T-helper 17 cell (primary cell): ENCODE measurements at regions not wholly inside any gene's neighbourhood (a gene's known extent, or its start where the extent isn't known, plus 50 kb on each side); places are given as distances from the start of the nearest gene placed in this dataset.
"Not testable (repeated sequence)": the region's sequence is repeated elsewhere in the genome, so short reads cannot be mapped to it uniquely, and the experiment has no call there.

Source experiments
- ATAC-seq: fragments of 150-1000 bp; cut with Tn5 transposase; 2 replicates; pipeline ENCODE4 v1.10.0; 2021; ENCODE audit warnings: mild to moderate bottlenecking, moderate library complexity
- DNase-seq, 3 donors: peaks; one replicate each; pipeline versions ENCODE4 v3.0.0 to v3.0.0-alpha.2; 2020 to 2021
- H3K9me3 ChIP-seq: one replicate; pipeline ENCODE4 v1.7.0; 2013; ENCODE audit warnings: low read length, mild to moderate bottlenecking; ENCODE audit not compliant: control insufficient read depth, poor library complexity, severe bottlenecking
- H3K27ac Mint-ChIP-seq: one replicate; pipeline ENCODE4 v1.8.0; 2022; ENCODE audit warnings: mild to moderate bottlenecking, moderate library complexity, mixed read lengths
- H3K27me3 Mint-ChIP-seq: one replicate; pipeline ENCODE4 v1.8.0; 2022; ENCODE audit warnings: mixed read lengths
- H3K36me3 Mint-ChIP-seq: one replicate; pipeline ENCODE4 v1.8.0; 2022; ENCODE audit warnings: low read depth, mixed read lengths
- H3K4me1 Mint-ChIP-seq: one replicate; pipeline ENCODE4 v1.8.0; 2022; ENCODE audit warnings: mild to moderate bottlenecking, mixed read lengths
- H3K4me3 Mint-ChIP-seq: one replicate; pipeline ENCODE4 v1.8.0; 2022; ENCODE audit warnings: mild to moderate bottlenecking, moderate library complexity, mixed read lengths

DNA sequence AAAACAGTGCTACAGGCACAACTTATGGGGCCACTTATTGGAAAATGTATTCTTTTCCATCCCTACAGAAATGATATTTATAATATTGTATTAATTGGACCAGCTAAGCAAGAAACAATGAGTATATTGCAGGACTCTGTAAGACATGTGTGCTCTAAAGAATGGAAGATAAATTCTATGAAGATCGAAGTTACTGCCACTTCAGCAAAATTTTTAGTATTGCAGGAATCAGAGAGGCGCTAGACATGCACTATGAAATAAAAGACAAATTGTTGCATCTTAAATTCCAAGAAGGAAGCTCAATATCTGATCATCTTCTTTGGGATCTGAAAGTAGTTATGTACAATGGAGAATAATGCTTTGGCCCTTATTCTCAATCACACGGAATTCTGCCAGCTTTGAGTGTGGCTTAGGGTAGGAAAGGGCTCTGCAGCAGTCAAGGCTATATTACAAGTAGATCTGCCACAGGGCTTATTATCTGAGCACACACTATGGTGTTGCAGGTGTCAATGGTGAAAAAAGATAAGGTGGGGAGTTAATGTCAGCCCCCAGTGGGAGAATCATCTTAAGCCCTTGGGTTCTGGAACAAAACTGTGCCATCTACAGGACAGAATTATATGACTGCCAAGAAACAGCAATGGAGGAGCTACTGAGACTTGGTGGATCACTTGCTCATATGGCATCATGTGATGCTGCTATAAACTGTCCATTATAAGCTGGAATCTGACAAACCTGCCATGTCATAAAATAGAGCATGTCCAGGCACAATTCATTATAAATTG lies 334.0 kb upstream of the NDST3 start:
- Mint-ChIP-seq H3K27me3 (no peaks in the 10 kb centered on the region), H3K4me1 (no peaks in the 10 kb centered on the region), H3K36me3 (no peaks in the 10 kb centered on the region), H3K27ac (no peak overlapping the region), H3K4me3 (no peak overlapping the region)
- DNase-seq (no peak), ATAC-seq (no peak)
- H3K9me3 ChIP-seq = no peaks in the 10 kb centered on the region

DNA sequence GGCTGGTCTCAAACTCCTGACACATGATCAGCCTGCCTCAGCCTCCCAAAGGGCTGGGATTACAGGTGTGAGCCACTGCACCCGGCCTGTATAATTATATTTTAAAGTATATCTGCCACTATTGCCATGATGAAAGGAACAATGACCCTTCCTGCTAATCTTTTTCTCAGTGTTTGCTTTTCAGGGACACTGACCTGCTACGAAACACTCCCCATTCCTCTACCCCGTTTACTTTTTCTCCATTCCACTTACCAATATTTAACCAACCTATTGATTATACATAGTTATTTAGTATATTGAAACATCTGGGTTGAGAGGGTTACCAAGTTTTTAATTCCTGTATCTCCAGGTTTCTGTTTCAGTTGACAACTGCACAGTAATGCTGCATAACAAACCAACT lies 331.9 kb upstream of the NDST3 start:
- Mint-ChIP-seq H3K27ac (no peak overlapping the region), H3K36me3 (no peaks in the 10 kb centered on the region), H3K27me3 (no peaks in the 10 kb centered on the region), H3K4me3 (no peak overlapping the region), H3K4me1 (no peaks in the 10 kb centered on the region)
- no peaks in the 10 kb centered on the region for H3K9me3 ChIP-seq
- ATAC-seq = no peak
- no peak for DNase-seq

DNA sequence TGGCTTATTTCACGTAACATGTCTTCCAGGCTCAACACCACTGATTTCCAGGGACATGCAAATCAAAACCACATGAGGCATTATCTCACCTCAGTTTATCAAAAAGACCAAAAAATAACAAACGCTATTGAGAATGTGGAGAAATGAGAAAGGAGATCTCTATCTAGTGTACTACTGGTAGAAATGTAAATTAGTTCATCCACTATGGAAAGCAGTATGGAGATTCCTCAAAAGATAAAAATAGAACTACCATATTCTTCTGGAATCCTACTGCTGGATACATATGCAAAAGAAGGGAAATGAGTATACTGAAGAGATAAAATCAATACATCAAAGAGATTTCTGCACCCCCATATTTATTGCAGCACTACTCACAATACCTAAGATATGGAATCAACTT lies 329.6 kb upstream of the NDST3 start:
- Mint-ChIP-seq H3K4me1 (no peaks in the 10 kb centered on the region), H3K27me3 (no peaks in the 10 kb centered on the region), H3K4me3 (no peak overlapping the region), H3K27ac (no peak overlapping the region), H3K36me3 (no peaks in the 10 kb centered on the region)
- H3K9me3 ChIP-seq = no peaks in the 10 kb centered on the region
- no peak for DNase-seq
- no peak for ATAC-seq

DNA sequence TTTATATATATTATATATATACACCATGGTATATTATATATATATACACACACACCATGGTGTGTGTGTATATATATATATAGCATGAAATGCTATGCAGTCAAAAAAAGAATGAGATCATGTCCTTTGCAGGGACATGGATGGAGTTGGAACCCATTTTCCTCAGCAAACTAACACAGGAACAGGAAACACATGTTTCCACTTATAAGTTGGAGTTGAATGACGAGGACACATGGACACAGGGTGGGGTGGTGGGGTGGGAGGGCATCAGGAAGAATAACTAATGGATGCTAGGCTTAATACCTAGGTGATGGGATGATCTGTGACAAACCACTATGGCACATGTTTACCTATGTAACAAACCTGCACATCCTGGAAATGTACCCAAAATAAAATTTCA lies 293.6 kb upstream of the NDST3 start:
- no peaks in the 10 kb centered on the region for H3K27me3 Mint-ChIP-seq
- no peak for ATAC-seq
- H3K36me3 Mint-ChIP-seq = no peaks in the 10 kb centered on the region
- H3K4me1 Mint-ChIP-seq = no peaks in the 10 kb centered on the region
- H3K27ac Mint-ChIP-seq = no peak overlapping the region
- H3K4me3 Mint-ChIP-seq = no peak overlapping the region
- no peak for DNase-seq
- no peaks in the 10 kb centered on the region for H3K9me3 ChIP-seq

DNA sequence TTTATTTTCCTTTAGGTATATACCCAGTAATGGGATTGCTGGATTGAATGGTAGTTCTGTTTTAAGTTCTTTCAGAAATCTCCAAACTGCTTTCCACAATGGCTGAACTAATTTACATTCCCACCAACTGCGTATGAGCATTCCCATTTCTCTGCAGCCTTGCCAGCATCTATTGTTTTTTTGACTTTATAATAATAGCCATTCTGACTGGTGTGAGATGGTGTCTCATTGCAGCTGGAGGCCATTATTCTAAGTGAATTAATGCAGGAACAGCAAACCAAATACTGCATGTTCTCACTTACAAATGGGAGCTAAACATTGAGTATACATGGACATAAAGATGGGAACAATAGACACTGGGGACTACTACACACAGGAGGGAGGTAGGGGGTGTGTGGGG lies 288.9 kb upstream of the NDST3 start:
- H3K9me3 ChIP-seq, H3K27ac Mint-ChIP-seq, H3K36me3 Mint-ChIP-seq, H3K4me3 Mint-ChIP-seq, ATAC-seq, H3K27me3 Mint-ChIP-seq, H3K4me1 Mint-ChIP-seq, DNase-seq: not testable (repeated sequence)

DNA sequence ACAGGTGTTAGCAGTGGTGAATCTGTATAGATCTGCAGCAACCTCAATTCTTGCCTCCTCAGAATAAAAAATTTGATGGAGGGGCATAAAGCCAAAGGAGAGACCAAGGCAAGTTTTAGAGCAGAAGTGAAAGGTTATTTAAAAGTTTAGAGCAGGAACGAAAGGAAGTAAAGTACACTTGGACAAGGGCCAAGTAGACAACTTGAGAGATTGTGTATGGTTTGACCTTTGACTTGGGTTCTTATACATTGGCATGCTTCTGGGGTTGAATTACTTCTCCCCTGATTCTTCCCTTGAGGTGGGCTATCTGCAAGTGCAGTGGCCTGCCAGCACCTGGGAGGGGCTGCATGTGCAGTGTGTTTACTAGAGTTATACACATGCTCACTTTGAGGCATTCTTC lies 278.8 kb upstream of the NDST3 start:
- Mint-ChIP-seq H3K4me1 (no peaks in the 10 kb centered on the region), H3K36me3 (no peaks in the 10 kb centered on the region), H3K27ac (no peak overlapping the region), H3K27me3 (no peaks in the 10 kb centered on the region), H3K4me3 (no peak overlapping the region)
- ATAC-seq (no peak), DNase-seq (no peak)
- no peaks in the 10 kb centered on the region for H3K9me3 ChIP-seq

DNA sequence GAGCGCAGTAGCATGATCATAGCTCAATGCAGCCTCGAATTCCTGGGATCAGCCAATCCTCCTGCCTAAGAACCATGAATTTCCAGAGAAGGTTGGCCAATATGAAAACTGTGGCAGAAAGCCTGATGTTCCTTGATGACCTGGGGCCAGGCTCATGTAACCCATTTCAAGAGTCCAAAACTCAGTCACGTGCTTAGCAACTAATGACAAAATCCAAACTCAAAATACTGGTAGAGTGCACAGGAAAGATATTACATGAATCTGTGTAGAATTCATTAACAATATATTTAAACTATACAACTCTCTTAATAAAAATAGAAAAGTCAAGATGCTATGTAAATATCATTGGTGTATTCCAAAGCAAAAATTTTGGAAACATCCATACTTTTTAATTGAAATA lies 265.7 kb upstream of the NDST3 start:
- H3K27me3 Mint-ChIP-seq = no peaks in the 10 kb centered on the region
- H3K4me3 Mint-ChIP-seq = no peak overlapping the region
- no peaks in the 10 kb centered on the region for H3K9me3 ChIP-seq
- DNase-seq (no peak), ATAC-seq (no peak)
- no peaks in the 10 kb centered on the region for H3K4me1 Mint-ChIP-seq
- no peaks in the 10 kb centered on the region for H3K36me3 Mint-ChIP-seq
- H3K27ac Mint-ChIP-seq = no peak overlapping the region

DNA sequence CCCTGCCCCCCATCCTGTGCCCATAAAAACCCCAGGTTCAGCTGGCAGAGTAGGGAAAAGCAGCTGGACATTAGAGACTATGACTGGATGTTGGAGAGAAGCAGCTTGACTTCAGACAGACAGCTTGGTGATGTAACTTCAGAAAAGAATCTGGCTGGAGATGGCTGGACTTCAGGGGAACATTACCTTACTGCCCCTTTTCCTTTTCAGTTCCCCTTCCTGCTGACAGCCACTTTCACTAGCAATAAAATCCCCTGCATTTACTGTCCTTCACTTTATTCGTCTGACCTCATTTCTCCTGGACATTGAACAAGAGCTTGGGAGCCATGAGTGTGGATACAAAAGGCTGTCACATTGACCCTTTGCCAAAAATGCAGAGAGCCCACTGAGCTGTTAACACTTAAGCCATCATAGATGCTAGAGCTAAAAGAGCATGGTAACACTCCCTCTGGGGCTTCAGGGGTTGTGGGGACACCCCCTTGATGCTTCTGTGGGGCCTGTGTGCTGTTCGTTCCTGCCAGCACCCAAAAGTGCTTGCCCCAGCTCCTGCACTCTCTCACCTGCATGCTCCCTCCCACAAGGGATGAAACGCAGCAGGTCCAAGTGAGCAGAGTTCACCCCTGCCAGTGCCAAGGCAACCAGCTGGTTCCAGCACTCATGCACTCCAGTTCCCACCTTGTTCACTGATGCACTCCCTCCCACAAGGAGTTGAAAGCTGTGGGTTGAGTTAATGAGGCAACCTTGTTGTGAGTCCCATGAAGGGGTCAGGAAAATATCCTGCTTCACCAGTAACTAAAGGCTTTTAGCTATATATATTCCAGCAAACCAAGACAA lies 263.8 kb upstream of the NDST3 start:
- H3K27me3 Mint-ChIP-seq = no peaks in the 10 kb centered on the region
- no peaks in the 10 kb centered on the region for H3K4me1 Mint-ChIP-seq
- H3K36me3 Mint-ChIP-seq = no peaks in the 10 kb centered on the region
- DNase-seq = no peak
- no peak overlapping the region for H3K27ac Mint-ChIP-seq
- no peak overlapping the region for H3K4me3 Mint-ChIP-seq
- no peak for ATAC-seq
- H3K9me3 ChIP-seq = no peaks in the 10 kb centered on the region

DNA sequence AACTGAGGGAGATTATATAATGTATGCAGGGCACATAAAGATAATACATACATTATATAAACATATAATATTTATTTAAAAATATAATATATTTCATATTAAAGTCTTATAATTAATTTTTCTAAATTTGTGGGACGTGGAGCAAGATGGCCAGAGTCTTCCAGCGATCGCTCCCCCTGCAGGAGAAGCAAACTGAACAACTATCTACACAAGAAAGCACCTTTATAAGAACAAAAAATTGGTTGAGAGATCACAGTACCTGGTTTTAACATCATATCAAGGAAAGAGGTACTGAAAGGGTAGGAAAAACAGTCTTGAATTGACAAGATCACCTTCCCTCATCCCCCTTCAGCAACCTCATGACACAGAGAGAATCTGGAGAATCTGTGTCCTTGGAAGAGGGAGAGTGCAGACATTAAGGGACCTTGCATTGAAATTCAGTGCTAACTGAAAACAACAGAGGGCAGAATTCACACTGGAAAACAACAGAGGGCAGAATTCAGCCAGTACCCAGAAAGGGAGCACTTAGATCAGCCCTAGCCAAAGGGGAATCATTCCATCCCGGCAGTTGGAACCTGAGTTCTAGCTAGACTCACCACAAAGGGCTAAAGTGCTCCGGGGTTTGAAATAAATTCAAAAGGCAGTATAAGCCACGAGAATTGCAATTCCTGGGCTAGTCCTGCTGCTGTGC lies 262.5 kb upstream of the NDST3 start:
- no peaks in the 10 kb centered on the region for H3K4me1 Mint-ChIP-seq
- no peaks in the 10 kb centered on the region for H3K27me3 Mint-ChIP-seq
- no peaks in the 10 kb centered on the region for H3K9me3 ChIP-seq
- no peak for DNase-seq
- no peak overlapping the region for H3K4me3 Mint-ChIP-seq
- no peak for ATAC-seq
- H3K36me3 Mint-ChIP-seq = no peaks in the 10 kb centered on the region
- no peak overlapping the region for H3K27ac Mint-ChIP-seq

DNA sequence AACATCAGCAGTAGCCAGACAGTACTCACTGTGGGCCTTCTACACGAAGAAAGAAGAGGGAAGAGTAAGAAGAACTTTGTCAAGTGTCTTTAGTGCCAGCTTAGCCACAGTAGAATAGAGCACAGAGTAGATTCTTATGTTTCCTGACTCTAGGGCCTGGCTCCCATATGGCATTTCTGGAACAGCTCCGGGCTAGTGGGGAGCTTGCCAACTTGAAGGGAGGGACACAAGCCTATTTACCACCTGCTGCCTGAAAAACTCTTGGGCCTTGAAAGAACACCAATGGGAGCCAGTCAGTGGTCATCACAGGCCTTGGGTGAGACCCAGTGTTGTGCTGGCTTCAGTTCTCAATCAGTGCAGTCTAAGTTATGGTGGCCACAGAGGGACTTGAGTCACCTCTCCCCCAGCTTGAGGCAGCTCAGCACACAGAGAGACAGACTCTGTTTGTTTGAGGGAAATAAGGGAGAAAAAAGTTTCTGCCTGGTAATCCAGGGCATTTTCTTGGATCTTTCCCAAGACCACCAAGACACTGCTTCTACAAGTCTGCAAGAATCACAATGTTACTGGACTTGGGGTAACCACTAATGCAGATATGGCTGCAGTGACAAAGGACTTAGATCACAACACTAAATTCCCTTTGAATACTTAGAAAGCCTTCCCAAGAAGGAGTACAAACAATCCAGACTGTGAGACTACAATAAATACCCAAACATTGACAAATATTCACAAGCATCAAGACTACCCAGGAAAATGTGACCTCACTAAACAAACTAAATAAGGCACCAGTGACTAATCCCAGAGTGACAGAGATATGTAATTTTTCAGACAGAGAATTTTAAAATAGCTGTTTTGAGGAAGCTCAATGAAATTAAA lies 261.0 kb upstream of the NDST3 start:
- no peaks in the 10 kb centered on the region for H3K36me3 Mint-ChIP-seq
- DNase-seq = no peak
- no peak overlapping the region for H3K27ac Mint-ChIP-seq
- no peak for ATAC-seq
- H3K4me3 Mint-ChIP-seq = no peak overlapping the region
- no peaks in the 10 kb centered on the region for H3K4me1 Mint-ChIP-seq
- no peaks in the 10 kb centered on the region for H3K9me3 ChIP-seq
- H3K27me3 Mint-ChIP-seq = no peaks in the 10 kb centered on the region

DNA sequence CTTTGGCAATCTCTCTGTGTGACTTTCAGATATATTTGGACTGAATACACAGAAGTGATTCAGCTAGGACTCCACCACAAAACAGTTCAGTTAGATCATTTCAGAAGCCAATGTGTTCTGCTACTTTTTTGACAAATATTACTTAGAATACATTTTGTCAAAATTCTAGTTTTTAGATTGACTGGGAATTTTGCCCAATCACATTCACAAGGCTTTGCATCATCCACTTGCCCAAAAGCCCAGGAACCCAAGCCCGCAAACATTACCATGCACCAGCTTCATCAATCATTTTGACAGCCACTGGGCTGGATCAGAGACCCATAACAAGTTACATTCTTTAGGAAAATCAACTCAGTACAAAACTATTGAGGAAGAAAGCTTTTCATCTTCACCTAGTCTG lies 256.6 kb upstream of the NDST3 start:
- no peak overlapping the region for H3K4me3 Mint-ChIP-seq
- H3K9me3 ChIP-seq = no peaks in the 10 kb centered on the region
- DNase-seq = no peak
- ATAC-seq = no peak
- no peaks in the 10 kb centered on the region for H3K27me3 Mint-ChIP-seq
- no peaks in the 10 kb centered on the region for H3K4me1 Mint-ChIP-seq
- H3K27ac Mint-ChIP-seq = no peak overlapping the region
- no peaks in the 10 kb centered on the region for H3K36me3 Mint-ChIP-seq

DNA sequence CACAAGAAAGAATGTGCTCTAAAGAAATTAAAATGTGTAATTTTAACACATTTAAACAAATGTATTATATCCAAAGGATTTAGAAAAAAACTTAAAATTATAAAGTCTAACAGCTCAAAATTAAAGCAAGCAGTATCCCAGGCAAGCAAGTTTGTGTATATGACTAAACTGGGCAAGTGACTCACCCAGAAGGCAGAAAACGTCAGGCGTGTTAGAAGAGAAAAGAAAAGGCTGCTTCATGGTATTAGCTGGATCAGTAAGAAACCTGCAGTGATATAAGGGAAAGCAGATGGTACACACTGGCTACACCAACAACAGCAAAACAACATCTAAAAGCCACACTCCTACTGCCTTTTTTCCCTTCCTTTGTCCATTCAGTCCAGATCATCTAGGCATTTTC lies 250.6 kb upstream of the NDST3 start:
- DNase-seq = no peak
- Mint-ChIP-seq H3K27me3 (no peaks in the 10 kb centered on the region), H3K36me3 (no peaks in the 10 kb centered on the region), H3K27ac (no peak overlapping the region), H3K4me1 (no peaks in the 10 kb centered on the region), H3K4me3 (no peak overlapping the region)
- no peaks in the 10 kb centered on the region for H3K9me3 ChIP-seq
- no peak for ATAC-seq

DNA sequence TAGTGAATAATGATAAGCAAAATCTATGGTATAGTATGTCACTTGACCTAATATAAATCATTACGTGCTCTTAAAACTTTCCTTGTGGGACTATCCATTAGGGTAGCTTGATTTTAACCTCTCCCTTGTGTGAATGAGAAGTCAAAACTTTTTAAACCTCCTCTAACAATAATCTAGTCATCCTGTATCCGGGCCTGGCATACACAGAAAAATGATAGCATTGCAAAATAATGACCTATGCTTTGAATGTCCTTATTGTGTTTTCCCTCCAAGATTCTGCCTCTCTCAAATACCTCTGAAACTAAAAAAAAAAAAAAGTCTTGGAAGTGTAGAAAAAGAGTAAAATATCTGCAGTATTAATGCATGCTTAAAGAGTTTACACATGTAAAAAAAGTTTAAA lies 250.0 kb upstream of the NDST3 start:
- no peaks in the 10 kb centered on the region for H3K4me1 Mint-ChIP-seq
- no peak for ATAC-seq
- H3K9me3 ChIP-seq = no peaks in the 10 kb centered on the region

More for the DNA sequence above, 250.0 kb upstream of the NDST3 start:
- H3K36me3 Mint-ChIP-seq = no peaks in the 10 kb centered on the region
- no peaks in the 10 kb centered on the region for H3K27me3 Mint-ChIP-seq
- no peak overlapping the region for H3K27ac Mint-ChIP-seq
- no peak for DNase-seq
- no peak overlapping the region for H3K4me3 Mint-ChIP-seq
